ENCODE measurements at regions not wholly inside any gene's neighbourhood (a gene's known extent, or its start where the extent isn't known, plus 50 kb on each side); places are given as distances from the start of the nearest gene placed in this dataset.

DNA sequence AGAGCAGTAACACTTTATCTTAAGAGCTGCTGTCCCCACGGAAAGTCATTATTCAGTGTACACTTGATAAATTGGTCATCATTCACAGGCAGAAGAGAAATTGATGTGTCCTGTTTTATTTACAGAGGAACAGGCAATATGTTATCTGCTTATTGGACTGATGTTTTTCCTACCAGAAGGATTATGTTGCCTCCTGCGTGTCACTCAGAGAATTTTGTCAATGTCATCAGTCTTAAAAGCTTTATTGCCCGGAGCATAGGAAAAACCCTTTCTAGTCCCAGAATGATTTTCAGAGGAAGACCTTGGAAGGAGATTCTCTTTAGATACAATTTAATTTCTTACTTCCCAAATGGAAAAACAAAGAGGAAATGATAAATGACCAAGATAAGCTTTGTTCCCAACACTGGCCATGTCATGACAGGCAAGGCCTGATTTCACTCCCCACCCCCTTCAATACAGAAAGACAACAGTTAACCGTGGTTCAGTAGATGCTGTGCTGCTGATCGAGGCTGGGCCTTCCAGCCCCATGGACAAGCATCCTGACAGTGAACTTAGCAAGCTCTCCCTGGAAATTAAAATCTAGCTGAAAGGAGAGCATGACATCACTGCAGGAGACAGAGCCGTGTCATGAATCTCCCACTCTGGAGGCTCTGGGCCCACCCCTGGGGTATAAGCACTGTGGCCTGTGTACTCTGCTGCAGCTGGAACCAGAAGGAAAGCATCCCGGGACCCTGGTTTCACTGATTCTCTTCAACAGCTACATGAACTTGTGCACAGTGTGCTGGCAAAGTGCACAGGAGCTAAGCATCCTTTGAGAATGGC lies 118.8 kb upstream of the LYZL2 start:
- Histone ChIP-seq H3K4me3 (no peak overlapping the region), H3K36me3 (no peaks in the 10 kb centered on the region), H3K27me3 (no peaks in the 10 kb centered on the region), H3K4me1 (peaks cover 3% of the 10 kb centered on the region), H3K9me3 (no peaks in the 10 kb centered on the region), H3K27ac (no peak overlapping the region)
- intact Hi-C loops (cut with DNase I): no loop called here
- DNase-seq: no peak
- no peak for ATAC-seq
- TF ChIP-seq CTCF (IDR thresholded peaks at IDR 0.05): no peak

DNA sequence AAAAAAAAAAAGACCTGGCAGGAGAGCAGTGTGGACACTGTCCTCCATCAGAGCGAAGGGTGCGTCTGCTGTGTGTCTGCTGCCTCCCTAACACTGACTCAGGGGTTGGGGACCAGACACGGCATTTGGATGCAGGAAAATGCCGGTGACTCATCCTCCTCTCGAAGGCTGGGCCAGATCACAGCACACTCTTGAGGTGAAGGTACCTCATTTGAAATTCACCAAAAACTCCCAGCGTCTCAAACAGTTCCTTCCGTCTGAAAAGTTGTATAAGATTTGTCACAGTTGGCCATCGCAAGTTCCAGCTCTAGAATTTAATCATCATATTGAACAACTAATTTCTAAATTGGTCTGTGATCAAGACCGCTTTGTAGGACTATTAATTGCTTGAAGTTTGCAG lies 118.1 kb upstream of the LYZL2 start:
- intact Hi-C loops (cut with DNase I): no loop called here

DNA sequence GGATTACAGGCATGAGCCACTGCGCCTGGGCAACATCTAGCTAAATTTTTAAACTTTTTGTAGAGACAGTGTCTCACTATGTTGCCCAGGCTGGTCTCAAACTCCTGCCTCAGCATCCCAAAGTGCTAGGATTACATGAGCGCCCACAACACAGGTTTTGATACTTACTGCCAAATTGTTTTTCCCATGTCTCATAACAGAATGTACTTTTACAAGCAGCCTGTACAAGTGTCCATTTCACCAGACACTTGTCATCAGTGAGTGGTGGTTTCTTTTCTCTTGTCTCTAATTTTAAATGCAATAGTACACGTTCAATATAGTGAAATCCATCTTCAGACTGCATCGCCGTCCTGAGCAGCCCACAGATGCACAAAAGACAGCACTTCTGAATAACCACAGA lies 116.4 kb upstream of the LYZL2 start:
- TF ChIP-seq CTCF (IDR thresholded peaks at IDR 0.05): no peak
- intact Hi-C loops (cut with DNase I): no loop called here
- DNase-seq (no peak), ATAC-seq (no peak)
- Histone ChIP-seq H3K4me1 (peaks cover 3% of the 10 kb centered on the region), H3K9me3 (no peaks in the 10 kb centered on the region), H3K27me3 (no peaks in the 10 kb centered on the region), H3K36me3 (no peaks in the 10 kb centered on the region), H3K4me3 (no peak overlapping the region), H3K27ac (no peak overlapping the region)

More for the DNA sequence above, 118.1 kb upstream of the LYZL2 start:
- Histone ChIP-seq H3K27ac (no peak overlapping the region), H3K36me3 (no peaks in the 10 kb centered on the region), H3K9me3 (no peaks in the 10 kb centered on the region), H3K27me3 (no peaks in the 10 kb centered on the region), H3K4me1 (peaks cover 3% of the 10 kb centered on the region), H3K4me3 (no peak overlapping the region)
- ATAC-seq (no peak), DNase-seq (no peak)
- no peak for TF ChIP-seq CTCF (IDR thresholded peaks at IDR 0.05)

GRCh38 chr10:30744106-30744505 lies 114.6 kb upstream of the LYZL2 start:
- Histone ChIP-seq H3K27ac (peak overlapping the region; percentile 24), H3K36me3 (no peaks in the 10 kb centered on the region), H3K9me3 (no peaks in the 10 kb centered on the region), H3K4me1 (peaks cover 3% of the 10 kb centered on the region), H3K4me3 (no peak overlapping the region), H3K27me3 (no peaks in the 10 kb centered on the region)
- intact Hi-C loops (cut with DNase I): no loop called here
- DNase-seq (no peak), ATAC-seq (no peak)
- no peak for TF ChIP-seq CTCF (IDR thresholded peaks at IDR 0.05)

GRCh38 chr10:30743586-30743985 lies 114.0 kb upstream of the LYZL2 start:
- peak overlapping the region; percentile 24 for H3K27ac ChIP-seq
- H3K4me1 ChIP-seq: peaks cover 3% of the 10 kb centered on the region
- no peak for ATAC-seq
- no peak for DNase-seq
- no peaks in the 10 kb centered on the region for H3K27me3 ChIP-seq
- no peak for TF ChIP-seq CTCF (IDR thresholded peaks at IDR 0.05)
- intact Hi-C loops (cut with DNase I): no loop called here
- H3K4me3 ChIP-seq: no peak overlapping the region
- no peaks in the 10 kb centered on the region for H3K36me3 ChIP-seq
- H3K9me3 ChIP-seq: no peaks in the 10 kb centered on the region
